GM06990 (cell line): ENCODE measurements at regions not wholly inside any gene's neighbourhood (a gene's known extent, or its start where the extent isn't known, plus 50 kb on each side); places are given as distances from the start of the nearest gene placed in this dataset.

Experiments
- DNase-seq: peaks from one replicate; pipeline ENCODE4 v3.0.0-alpha.2; 2011; ENCODE audit not compliant: insufficient read length; ENCODE audit errors: extremely low read depth
- H3K27me3 ChIP-seq: replicated peaks from 2 replicates; pipeline ENCODE4 v1.6.0; 2011; ENCODE audit warnings: low read length; ENCODE audit not compliant: control insufficient read depth, insufficient read depth
- H3K36me3 ChIP-seq: 2 replicates; pipeline ENCODE4 v1.5.1; 2011; ENCODE audit warnings: low read length; ENCODE audit not compliant: control insufficient read depth, insufficient read depth
- H3K4me3 ChIP-seq: replicated peaks from 2 replicates; pipeline ENCODE4 v1.5.1; 2011; ENCODE audit warnings: low read depth, mild to moderate bottlenecking, control low read depth, low read length
- CTCF ChIP-seq: IDR thresholded peaks from 2 replicates; pipeline ENCODE4 v1.5.1; 2011; ENCODE audit warnings: low read length, control low read depth, mild to moderate bottlenecking, inconsistent platforms; ENCODE audit not compliant: insufficient read depth, poor library complexity, severe bottlenecking

GRCh38 chr2:125310657-125311364, 1285.7 kb downstream of the CNTNAP5 start:
- Histone ChIP-seq H3K27me3 (no peaks in the 10 kb centered on the region), H3K36me3 (no peaks in the 10 kb centered on the region), H3K4me3 (no peak overlapping the region)
- no peak for TF ChIP-seq CTCF
- no peak for DNase-seq

DNA sequence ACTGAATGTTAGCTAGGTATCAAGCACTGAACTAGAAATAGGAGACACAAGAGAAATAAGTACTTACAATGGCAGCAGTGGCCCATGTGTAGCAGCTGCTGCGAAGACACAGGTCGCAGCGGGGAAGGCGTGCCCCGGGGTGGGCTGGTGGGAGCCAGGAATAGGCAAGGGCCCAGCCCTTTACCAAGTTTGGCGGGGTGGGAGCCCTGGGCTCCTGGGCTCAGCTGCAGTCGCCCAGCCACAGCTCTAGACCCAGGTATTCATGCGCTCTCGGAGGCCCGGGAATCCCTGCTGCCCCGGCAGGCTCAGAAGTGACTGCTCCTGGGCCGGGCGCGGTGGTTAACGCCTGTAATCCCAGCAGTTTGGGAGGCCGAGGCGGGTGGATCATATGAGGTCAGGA, 1287.3 kb downstream of the CNTNAP5 start:
- no peak for DNase-seq
- H3K27me3 ChIP-seq = no peaks in the 10 kb centered on the region
- H3K4me3 ChIP-seq = no peak overlapping the region
- TF ChIP-seq CTCF = no peak
- H3K36me3 ChIP-seq = no peaks in the 10 kb centered on the region

GRCh38 chr2:125313806-125314205, 1288.7 kb downstream of the CNTNAP5 start:
- DNase-seq = no peak
- Histone ChIP-seq H3K36me3 (no peaks in the 10 kb centered on the region), H3K4me3 (no peak overlapping the region), H3K27me3 (no peaks in the 10 kb centered on the region)
- no peak for TF ChIP-seq CTCF

DNA sequence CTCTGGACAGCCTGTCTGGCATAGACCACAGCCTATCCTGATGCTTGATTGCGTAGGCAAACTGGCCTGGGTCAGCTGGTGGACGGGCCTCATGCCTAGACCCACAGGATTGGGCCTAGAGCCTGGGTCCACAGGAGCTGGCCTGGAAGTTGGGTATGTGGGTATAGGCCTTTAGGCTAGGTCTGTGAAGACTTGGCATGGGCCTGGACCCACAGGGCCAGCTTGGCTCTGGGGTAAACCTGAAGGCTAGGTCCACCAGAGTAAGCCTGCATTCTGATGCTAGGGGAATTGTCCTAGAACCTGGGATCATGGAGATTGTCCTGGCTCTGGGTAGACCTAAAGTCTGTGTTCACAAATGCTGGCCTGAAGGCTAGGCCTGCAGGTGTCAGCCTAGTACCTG, 1293.7 kb downstream of the CNTNAP5 start:
- H3K36me3 ChIP-seq = no peaks in the 10 kb centered on the region
- H3K27me3 ChIP-seq = no peaks in the 10 kb centered on the region
- no peak overlapping the region for H3K4me3 ChIP-seq
- no peak for TF ChIP-seq CTCF
- DNase-seq = no peak

- no peak overlapping the region for H3K4me3 ChIP-seq
- H3K27me3 ChIP-seq = no peaks in the 10 kb centered on the region
- no peak for DNase-seq
- no peak for TF ChIP-seq CTCF
- H3K36me3 ChIP-seq = no peaks in the 10 kb centered on the region
Observed at GRCh38 chr2:125324273-125324672, 1299.2 kb downstream of the CNTNAP5 start.

DNA sequence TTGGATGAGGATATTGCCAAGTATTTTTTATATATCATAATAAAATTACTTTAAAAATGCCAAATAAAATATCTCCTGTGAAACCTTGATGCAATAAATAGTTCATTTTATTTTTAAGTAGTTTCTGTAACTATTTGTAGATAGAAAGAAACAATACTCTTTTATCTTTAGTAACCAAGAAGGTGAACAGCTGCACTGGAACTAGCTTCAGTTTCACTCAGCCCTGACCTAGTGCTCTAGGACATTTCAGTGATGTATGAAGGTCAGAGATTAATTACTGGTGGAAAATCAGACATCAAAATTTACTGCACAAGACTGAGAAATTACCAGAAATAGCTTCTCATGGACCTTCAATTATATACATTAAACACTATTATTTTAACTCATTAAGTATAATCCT, 1305.0 kb downstream of the CNTNAP5 start:
- H3K27me3 ChIP-seq = no peaks in the 10 kb centered on the region
- no peak overlapping the region for H3K4me3 ChIP-seq
- TF ChIP-seq CTCF = no peak
- no peak for DNase-seq
- no peaks in the 10 kb centered on the region for H3K36me3 ChIP-seq
